B cell (primary cell): ENCODE measurements at regions not wholly inside any gene's neighbourhood (a gene's known extent, or its start where the extent isn't known, plus 50 kb on each side); places are given as distances from the start of the nearest gene placed in this dataset.

Experiments
- ATAC-seq: fragments of 200-7000 bp; cut with Tn5 transposase; one replicate; pipeline ENCODE4 v1.10.0; 2021; ENCODE audit warnings: low read depth, mild to moderate bottlenecking, moderate number of reproducible peaks, moderate library complexity
- CTCF ChIA-PET: fragments of 350-600 bp; sonication (Branson Sonifier 250); formaldehyde crosslinking; loops from one replicate; lab custom pipeline; 2021; ENCODE audit warnings: antibody characterized with exemption, inconsistent platforms; lab: Charles Lee
- POLR2A ChIA-PET: fragments of 350-600 bp; sonication (Branson Sonifier 250); formaldehyde crosslinking; loops from one replicate; lab custom pipeline; 2021; ENCODE audit warnings: antibody characterized with exemption; lab: Charles Lee
- DNase-seq: peaks from one replicate; pipeline ENCODE4 v3.0.0; 2013
- H2AFZ ChIP-seq: 2 replicates; pipeline ENCODE4 v1.6.1; 2012; ENCODE audit warnings: mild to moderate bottlenecking, low read depth, low read length; ENCODE audit not compliant: insufficient read depth, poor library complexity, severe bottlenecking
- H3K27ac ChIP-seq, 2 donors: 1 replicate in 1 of 2; 2 replicates in 1 of 2; pipeline ENCODE4 v1.5.1; 2012 to 2013; ENCODE audit warnings: low read length in 2 of 2, mild to moderate bottlenecking in 2 of 2, moderate library complexity in 1 of 2
- H3K27me3 ChIP-seq, 4 experiments: fragments of 200-600 bp in 1 of 4; sonication (generic) in 1 of 4; replicated peaks in 1 of 4; 1 replicate in 2 of 4; 2 replicates in 2 of 4; pipeline versions ENCODE4 v1.6.1 to v1.7.0; 2013 to 2016; ENCODE audit warnings: low read length in 3 of 4, mild to moderate bottlenecking in 2 of 4, mixed read lengths in 1 of 4, moderate library complexity in 1 of 4; ENCODE audit not compliant: insufficient read depth in 4 of 4, control insufficient read depth in 3 of 4; ENCODE audit errors: control extremely low read depth in 1 of 4
- H3K36me3 ChIP-seq, 2 experiments: replicated peaks in 1 of 2; 1 replicate in 1 of 2; 2 replicates in 1 of 2; pipeline versions ENCODE4 v1.6.1 to v1.7.1; 2013; ENCODE audit warnings: low read length in 1 of 2; ENCODE audit not compliant: insufficient read depth in 2 of 2, control insufficient read depth in 1 of 2; ENCODE audit errors: control extremely low read depth in 1 of 2, extremely low read depth in 1 of 2
- H3K4me1 ChIP-seq, 2 donors: fragments of 200-600 bp in 1 of 2; sonication (generic) in 1 of 2; 1 replicate in 1 of 2; 2 replicates in 1 of 2; pipeline versions ENCODE4 v1.5.1 to v1.6.1; 2013 to 2017; ENCODE audit warnings: low read length in 2 of 2; ENCODE audit not compliant: control insufficient read depth in 2 of 2, insufficient read depth in 2 of 2
- H3K4me2 ChIP-seq: replicated peaks from 2 replicates; pipeline ENCODE3; 2012; ENCODE audit warnings: mild to moderate bottlenecking, low read depth, low read length; ENCODE audit not compliant: poor library complexity, severe bottlenecking
- H3K4me3 ChIP-seq, 5 experiments: fragments of 200-600 bp in 1 of 5; sonication (generic) in 1 of 5; 1 replicate in 3 of 5; 2 replicates in 2 of 5; pipeline versions ENCODE4 v1.5.1 to v1.7.0; 2011 to 2016; ENCODE audit warnings: low read length in 4 of 5, mild to moderate bottlenecking in 4 of 5, low read depth in 2 of 5, control low read depth in 1 of 5, moderate library complexity in 1 of 5; ENCODE audit not compliant: insufficient read depth in 1 of 5; ENCODE audit errors: control extremely low read depth in 1 of 5, extremely low read depth in 1 of 5
- H3K79me2 ChIP-seq: fragments of 200-600 bp; sonication (generic); one replicate; pipeline ENCODE4 v1.6.0; 2016; ENCODE audit warnings: low read length; ENCODE audit not compliant: control insufficient read depth, insufficient read depth
- H3K9ac ChIP-seq: fragments of 200-600 bp; sonication (generic); 2 replicates; pipeline ENCODE4 v1.6.1; 2017; ENCODE audit warnings: mild to moderate bottlenecking, low read length, moderate library complexity
- H3K9me3 ChIP-seq, 3 donors: one replicate each; pipeline versions ENCODE4 v1.6.1 to v1.7.1; 2013; ENCODE audit warnings: low read length in 2 of 3; ENCODE audit not compliant: control insufficient read depth in 2 of 3, insufficient read depth in 1 of 3; ENCODE audit errors: control extremely low read depth in 1 of 3
- H4K20me1 ChIP-seq: 2 replicates; pipeline ENCODE4 v1.6.0; 2012; ENCODE audit warnings: mild to moderate bottlenecking, low read length; ENCODE audit not compliant: insufficient read depth, control insufficient read depth, poor library complexity, severe bottlenecking
- H3K27ac Mint-ChIP-seq: one replicate; pipeline ENCODE4 v1.8.0; 2021; ENCODE audit warnings: mixed read lengths
- H3K27me3 Mint-ChIP-seq: one replicate; pipeline ENCODE4 v1.8.0; 2021; ENCODE audit warnings: mixed read lengths
- H3K4me1 Mint-ChIP-seq: one replicate; pipeline ENCODE4 v1.8.0; 2021; ENCODE audit warnings: mixed read lengths
- H3K4me3 Mint-ChIP-seq: one replicate; pipeline ENCODE4 v1.8.0; 2021; ENCODE audit warnings: mixed read lengths
- H3K9me3 Mint-ChIP-seq: one replicate; pipeline ENCODE4 v1.8.0; 2022; ENCODE audit warnings: mixed read lengths; ENCODE audit not compliant: insufficient read depth
- EZH2 ChIP-seq: IDR thresholded peaks from 2 replicates; pipeline ENCODE4 v1.6.1; 2012; ENCODE audit warnings: borderline replicate concordance, low read depth, mild to moderate bottlenecking, moderate library complexity, low read length; ENCODE audit not compliant: insufficient read depth, poor library complexity, severe bottlenecking
- WGBS: methylation state at CpG from one replicate; pipeline ENCODE4 v1.1.5; 2013; ENCODE audit warnings: missing lambda C conversion rate; ENCODE audit not compliant: insufficient coverage; 5-methylcytosine and 5-hydroxymethylcytosine counted together
- intact Hi-C: fragments of 100-400 bp; cut with micrococcal nuclease; formaldehyde crosslinking; loops from one replicate; pipeline ENCODE4 v1.10.0; 2022
- TF ChIP-seq, protein P1 (sequence below): fragments of 200-600 bp; IDR thresholded peaks from one replicate; pipeline ENCODE4 v1.8.0; 2022; ENCODE audit warnings: antibody characterized with exemption, mild to moderate bottlenecking

DNA sequence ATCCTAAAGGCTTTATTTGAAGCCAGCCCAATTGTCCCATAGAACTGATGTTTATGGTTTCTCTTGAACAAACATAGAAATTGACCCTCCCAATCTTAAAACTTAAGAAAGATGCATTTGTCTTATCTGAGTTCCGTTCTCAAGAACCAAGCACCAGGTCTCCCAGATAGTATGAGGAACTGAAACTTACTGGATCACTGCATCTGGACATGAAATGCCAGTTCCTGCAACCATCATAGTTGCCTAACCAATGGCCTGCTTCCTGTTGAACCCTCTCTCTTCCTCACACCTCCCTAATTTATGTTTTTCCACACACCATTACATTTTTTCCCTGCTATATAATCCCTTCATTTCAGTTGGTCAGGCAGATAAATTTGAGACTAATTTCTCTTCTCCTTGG lies 478.9 kb downstream of the HTR1A start:
- H3K36me3 ChIP-seq: no peaks in the 10 kb centered on the region
- TF ChIP-seq, protein P1, sequence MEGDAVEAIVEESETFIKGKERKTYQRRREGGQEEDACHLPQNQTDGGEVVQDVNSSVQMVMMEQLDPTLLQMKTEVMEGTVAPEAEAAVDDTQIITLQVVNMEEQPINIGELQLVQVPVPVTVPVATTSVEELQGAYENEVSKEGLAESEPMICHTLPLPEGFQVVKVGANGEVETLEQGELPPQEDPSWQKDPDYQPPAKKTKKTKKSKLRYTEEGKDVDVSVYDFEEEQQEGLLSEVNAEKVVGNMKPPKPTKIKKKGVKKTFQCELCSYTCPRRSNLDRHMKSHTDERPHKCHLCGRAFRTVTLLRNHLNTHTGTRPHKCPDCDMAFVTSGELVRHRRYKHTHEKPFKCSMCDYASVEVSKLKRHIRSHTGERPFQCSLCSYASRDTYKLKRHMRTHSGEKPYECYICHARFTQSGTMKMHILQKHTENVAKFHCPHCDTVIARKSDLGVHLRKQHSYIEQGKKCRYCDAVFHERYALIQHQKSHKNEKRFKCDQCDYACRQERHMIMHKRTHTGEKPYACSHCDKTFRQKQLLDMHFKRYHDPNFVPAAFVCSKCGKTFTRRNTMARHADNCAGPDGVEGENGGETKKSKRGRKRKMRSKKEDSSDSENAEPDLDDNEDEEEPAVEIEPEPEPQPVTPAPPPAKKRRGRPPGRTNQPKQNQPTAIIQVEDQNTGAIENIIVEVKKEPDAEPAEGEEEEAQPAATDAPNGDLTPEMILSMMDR: no peak
- no peak for TF ChIP-seq EZH2
- H2AFZ ChIP-seq: no peak overlapping the region
- Mint-ChIP-seq H3K9me3 (peaks cover 8% of the 10 kb centered on the region), H3K4me1 (no peaks in the 10 kb centered on the region), H3K27me3 (no peaks in the 10 kb centered on the region), H3K4me3 (no peak overlapping the region), H3K27ac (no peak overlapping the region)
- intact Hi-C loops: no loop called here
- H3K9ac ChIP-seq: no peak overlapping the region
- no peaks in the 10 kb centered on the region for H3K4me1 ChIP-seq
- no peak for DNase-seq
- no peak for ATAC-seq
- H3K4me2 ChIP-seq: no peak overlapping the region
- H3K4me3 ChIP-seq: no peak overlapping the region
- no peaks in the 10 kb centered on the region for H4K20me1 ChIP-seq
- no peak overlapping the region for H3K27ac ChIP-seq
- H3K79me2 ChIP-seq: no peaks in the 10 kb centered on the region
- POLR2A ChIA-PET: no interaction called here
- 90% methylated on average over 1 of the region's 1 CpG for WGBS
- CTCF ChIA-PET: no interaction called here
- no peaks in the 10 kb centered on the region for H3K27me3 ChIP-seq
- H3K9me3 ChIP-seq: peaks cover 0 to 1% (median 0%) of the 10 kb centered on the region in 3 donors

DNA sequence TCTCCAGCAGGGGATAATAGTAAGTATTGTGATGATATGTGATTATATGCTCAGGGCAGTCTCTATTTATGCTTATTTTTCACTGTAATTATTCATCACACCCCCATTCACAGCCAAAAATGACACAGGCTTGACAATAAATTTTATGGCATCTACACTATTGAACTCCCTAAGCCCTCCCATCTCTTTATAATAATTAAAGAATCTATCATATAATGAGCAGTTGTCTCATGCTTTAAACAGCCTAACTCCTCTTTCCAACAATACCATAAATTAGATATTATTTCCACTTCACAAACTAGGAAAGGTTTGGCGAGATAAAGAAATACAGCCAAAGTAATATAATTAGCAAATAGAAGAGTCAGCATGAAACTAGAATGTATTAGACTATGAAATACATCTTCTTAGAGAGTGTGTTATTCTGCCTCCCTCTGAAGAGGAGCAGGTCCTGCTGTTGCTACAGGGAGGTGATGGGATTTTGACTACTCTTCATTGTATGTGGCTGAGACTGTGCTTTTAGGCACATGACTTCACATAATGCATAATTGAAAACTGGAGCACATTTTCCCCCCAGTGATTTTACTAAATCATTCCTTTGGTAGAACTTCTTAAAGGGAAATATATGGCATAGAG lies 488.8 kb downstream of the HTR1A start:
- CTCF ChIA-PET: no interaction called here
- DNase-seq (no peak), ATAC-seq (no peak)
- Mint-ChIP-seq H3K4me3 (no peak overlapping the region), H3K27ac (no peak overlapping the region), H3K4me1 (no peaks in the 10 kb centered on the region), H3K27me3 (no peaks in the 10 kb centered on the region), H3K9me3 (peaks cover 2% of the 10 kb centered on the region)
- H4K20me1 ChIP-seq: no peaks in the 10 kb centered on the region
- intact Hi-C loops: no loop called here
- H2AFZ ChIP-seq: no peak overlapping the region
- TF ChIP-seq, protein P1: no peak
- no peak for TF ChIP-seq EZH2
- POLR2A ChIA-PET: no interaction called here
- no CpG with 5 or more reads among the region's 1 CpG for WGBS
- H3K9me3 ChIP-seq: no peaks in the 10 kb centered on the region
- no peak overlapping the region for H3K4me2 ChIP-seq
- no peak overlapping the region for H3K9ac ChIP-seq
- no peak overlapping the region for H3K27ac ChIP-seq
- H3K79me2 ChIP-seq: no peaks in the 10 kb centered on the region
- no peaks in the 10 kb centered on the region for H3K27me3 ChIP-seq
- no peak overlapping the region for H3K4me3 ChIP-seq
- no peaks in the 10 kb centered on the region for H3K4me1 ChIP-seq
- no peaks in the 10 kb centered on the region for H3K36me3 ChIP-seq
